Omental fat pad (tissue), 3 donors: ENCODE measurements at regions not wholly inside any gene's neighbourhood (a gene's known extent, or its start where the extent isn't known, plus 50 kb on each side); places are given as distances from the start of the nearest gene placed in this dataset.

ENCODE experiments used
- ATAC-seq: fragments of 150-250 bp; one replicate; pipeline ENCODE4 v1.9.1; 2016; ENCODE audit warnings: mild to moderate bottlenecking, moderate library complexity; ENCODE audit not compliant: low FRiP score
- DNase-seq: peaks from one replicate; pipeline ENCODE4 v3.0.0-alpha.2; 2019; ENCODE audit warnings: low spot score
- TF ChIP-seq, protein P1 (sequence below), 3 donors: fragments of 450-650 bp; IDR thresholded peaks; one replicate each; pipeline ENCODE4 v1.5.1; 2016 to 2017; ENCODE audit warnings: antibody characterized with exemption in 3 of 3, mild to moderate bottlenecking in 3 of 3, moderate library complexity in 2 of 3

GRCh38 chr10:36636879-36637278, 488.5 kb upstream of the ANKRD30A start:
- DNase-seq: no peak
- TF ChIP-seq, protein P1, sequence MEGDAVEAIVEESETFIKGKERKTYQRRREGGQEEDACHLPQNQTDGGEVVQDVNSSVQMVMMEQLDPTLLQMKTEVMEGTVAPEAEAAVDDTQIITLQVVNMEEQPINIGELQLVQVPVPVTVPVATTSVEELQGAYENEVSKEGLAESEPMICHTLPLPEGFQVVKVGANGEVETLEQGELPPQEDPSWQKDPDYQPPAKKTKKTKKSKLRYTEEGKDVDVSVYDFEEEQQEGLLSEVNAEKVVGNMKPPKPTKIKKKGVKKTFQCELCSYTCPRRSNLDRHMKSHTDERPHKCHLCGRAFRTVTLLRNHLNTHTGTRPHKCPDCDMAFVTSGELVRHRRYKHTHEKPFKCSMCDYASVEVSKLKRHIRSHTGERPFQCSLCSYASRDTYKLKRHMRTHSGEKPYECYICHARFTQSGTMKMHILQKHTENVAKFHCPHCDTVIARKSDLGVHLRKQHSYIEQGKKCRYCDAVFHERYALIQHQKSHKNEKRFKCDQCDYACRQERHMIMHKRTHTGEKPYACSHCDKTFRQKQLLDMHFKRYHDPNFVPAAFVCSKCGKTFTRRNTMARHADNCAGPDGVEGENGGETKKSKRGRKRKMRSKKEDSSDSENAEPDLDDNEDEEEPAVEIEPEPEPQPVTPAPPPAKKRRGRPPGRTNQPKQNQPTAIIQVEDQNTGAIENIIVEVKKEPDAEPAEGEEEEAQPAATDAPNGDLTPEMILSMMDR (IDR thresholded peaks at IDR 0.05): no peak
- ATAC-seq: no peak

- DNase-seq: no peak
- ATAC-seq: no peak
- TF ChIP-seq, protein P1 (IDR thresholded peaks at IDR 0.05): no peak
Observed at GRCh38 chr10:36636285-36636839, 489.0 kb upstream of the ANKRD30A start.

- ATAC-seq: no peak
- TF ChIP-seq, protein P1 (IDR thresholded peaks at IDR 0.05): no peak
- no peak for DNase-seq
Observed at GRCh38 chr10:36634916-36635315, 490.5 kb upstream of the ANKRD30A start.

GRCh38 chr10:36630267-36630666, 495.1 kb upstream of the ANKRD30A start:
- no peak for ATAC-seq
- no peak for DNase-seq
- TF ChIP-seq, protein P1 (IDR thresholded peaks at IDR 0.05): no peak

DNA sequence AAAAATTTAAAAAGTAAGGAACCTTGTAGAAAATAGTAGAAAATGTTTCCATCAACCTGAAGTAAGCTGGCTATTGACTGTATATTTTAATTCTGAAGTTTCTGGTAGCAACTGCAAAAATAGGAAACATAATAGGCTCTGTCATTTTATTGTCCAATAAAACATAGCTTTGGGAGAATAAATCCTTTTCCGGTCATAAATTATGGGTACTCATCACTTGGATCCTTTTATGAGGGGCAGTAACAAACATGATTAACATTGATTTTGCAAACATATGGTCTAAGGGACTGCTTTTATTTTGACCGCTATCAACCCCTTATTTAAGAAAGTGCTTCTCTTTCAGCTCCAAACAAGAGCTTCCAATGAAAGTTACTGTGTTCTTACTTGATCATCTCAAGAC, 495.9 kb upstream of the ANKRD30A start:
- TF ChIP-seq, protein P1 (IDR thresholded peaks at IDR 0.05): no peak
- DNase-seq (no peak), ATAC-seq (no peak)

DNA sequence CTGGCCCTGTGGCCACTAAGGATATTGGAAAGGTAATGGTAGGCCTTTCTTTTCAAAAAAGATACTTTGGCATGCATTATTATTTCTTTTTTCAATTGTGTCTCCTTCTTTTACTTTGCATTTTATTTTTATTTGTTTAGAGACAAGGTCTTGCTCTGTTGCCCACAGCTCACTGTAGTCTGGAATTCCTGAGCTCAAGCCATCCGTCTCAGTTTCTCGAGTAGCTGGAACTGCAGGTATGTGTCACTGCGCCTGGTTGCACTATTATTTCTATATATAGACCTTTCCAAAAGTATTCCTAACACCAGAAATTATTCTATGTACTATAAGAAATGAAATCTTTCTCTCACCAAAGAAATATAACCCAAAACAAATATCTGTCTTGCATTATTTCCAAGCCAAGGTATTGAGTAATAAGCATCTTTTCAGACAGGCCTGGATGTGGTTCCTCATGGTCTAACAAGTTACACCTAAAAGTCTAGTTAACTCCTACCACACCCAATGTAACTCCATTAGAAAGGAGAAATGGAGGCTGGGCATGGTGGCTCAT, 500.8 kb upstream of the ANKRD30A start:
- ATAC-seq: no peak
- no peak for DNase-seq
- TF ChIP-seq, protein P1 (IDR thresholded peaks at IDR 0.05): no peak

- TF ChIP-seq, protein P1 (IDR thresholded peaks at IDR 0.05): no peak
- no peak for ATAC-seq
- DNase-seq: no peak
Observed at GRCh38 chr10:36621346-36621745, 504.1 kb upstream of the ANKRD30A start.
